GM23338 (cell line): ENCODE measurements at regions not wholly inside any gene's neighbourhood (a gene's known extent, or its start where the extent isn't known, plus 50 kb on each side); places are given as distances from the start of the nearest gene placed in this dataset.

ENCODE experiments used
- ATAC-seq: fragments of 200-7000 bp; cut with Tn5 transposase; 3 replicates; pipeline ENCODE4 v1.9.1; 2020
- DNase-seq: peaks from one replicate; pipeline ENCODE4 v3.0.0-alpha.2; 2015; ENCODE audit warnings: low spot score
- H2AFZ ChIP-seq: fragments of 200-600 bp; sonication (generic); 2 replicates; pipeline ENCODE4 v1.8.0; 2016; ENCODE audit warnings: antibody characterized with exemption, mild to moderate bottlenecking, moderate library complexity
- H3F3A ChIP-seq: fragments of 200-600 bp; sonication (generic); replicated peaks from 2 replicates; pipeline ENCODE4 v1.8.0; 2017; ENCODE audit warnings: antibody characterized with exemption, mixed run types, low read depth
- H3K27ac ChIP-seq: fragments of 200-600 bp; sonication (generic); 2 replicates; pipeline ENCODE4 v1.6.1; 2016; ENCODE audit warnings: low read depth
- H3K27me3 ChIP-seq: fragments of 200-600 bp; sonication (generic); 2 replicates; pipeline ENCODE4 v1.8.0; 2016; ENCODE audit warnings: mild to moderate bottlenecking, mixed run types, moderate library complexity; ENCODE audit not compliant: insufficient read depth
- H3K36me3 ChIP-seq: fragments of 200-600 bp; sonication (generic); 2 replicates; pipeline ENCODE4 v1.8.0; 2016; ENCODE audit warnings: mild to moderate bottlenecking; ENCODE audit not compliant: insufficient read depth
- H3K4me1 ChIP-seq: fragments of 200-600 bp; sonication (generic); 2 replicates; pipeline ENCODE4 v1.8.0; 2016; ENCODE audit warnings: mild to moderate bottlenecking, moderate library complexity; ENCODE audit not compliant: insufficient read depth
- H3K4me2 ChIP-seq: fragments of 200-600 bp; sonication (generic); 2 replicates; pipeline ENCODE4 v1.7.1; 2017; ENCODE audit warnings: mixed run types
- H3K4me3 ChIP-seq: fragments of 200-600 bp; sonication (generic); 2 replicates; pipeline ENCODE4 v1.6.1; 2016; ENCODE audit warnings: mixed run types
- H3K79me2 ChIP-seq: fragments of 200-600 bp; sonication (generic); replicated peaks from 2 replicates; pipeline ENCODE4 v1.8.0; 2017; ENCODE audit warnings: mild to moderate bottlenecking; ENCODE audit not compliant: insufficient read depth
- H3K9me2 ChIP-seq: fragments of 200-600 bp; sonication (generic); 2 replicates; pipeline ENCODE4 v1.8.0; 2017; ENCODE audit not compliant: insufficient read depth
- H4K20me1 ChIP-seq: fragments of 200-600 bp; sonication (generic); replicated peaks from 2 replicates; pipeline ENCODE4 v1.8.0; 2017; ENCODE audit warnings: mild to moderate bottlenecking; ENCODE audit not compliant: insufficient read depth
- H3K27ac Mint-ChIP-seq: 2 replicates; pipeline ENCODE4 v1.8.0; 2020; ENCODE audit warnings: inconsistent platforms, mild to moderate bottlenecking, moderate library complexity, mixed read lengths
- H3K27me3 Mint-ChIP-seq: 3 replicates; pipeline ENCODE4 v1.8.0; 2022; ENCODE audit warnings: low read depth, mild to moderate bottlenecking, moderate library complexity, mixed read lengths, inconsistent platforms; ENCODE audit not compliant: insufficient read depth, poor library complexity
- H3K36me3 Mint-ChIP-seq: 3 replicates; pipeline ENCODE4 v1.8.0; 2021; ENCODE audit warnings: low read depth, mild to moderate bottlenecking, inconsistent platforms, moderate library complexity, mixed read lengths
- H3K4me1 Mint-ChIP-seq: 3 replicates; pipeline ENCODE4 v1.8.0; 2020; ENCODE audit warnings: mild to moderate bottlenecking, inconsistent platforms, mixed read lengths
- H3K4me3 Mint-ChIP-seq: 3 replicates; pipeline ENCODE4 v1.8.0; 2021; ENCODE audit warnings: moderate library complexity, mild to moderate bottlenecking, inconsistent platforms, mixed read lengths
- H3K9me3 Mint-ChIP-seq: 3 replicates; pipeline ENCODE4 v1.8.0; 2020; ENCODE audit warnings: moderate library complexity, mild to moderate bottlenecking, inconsistent platforms, mixed read lengths
- CREB1 ChIP-seq: fragments of 250-450 bp; sonication (Bioruptor Pico); IDR thresholded peaks from 2 replicates; pipeline ENCODE4 v1.5.0; 2020; ENCODE audit warnings: low read depth, mild to moderate bottlenecking, moderate library complexity
- CTCF ChIP-seq, 2 experiments: fragments of 200-600 bp in 1 of 2; sonication (generic) in 1 of 2; conservative IDR thresholded peaks; 2 replicates each; pipeline versions ENCODE4 v1.5.1 to v1.6.1; 2016 to 2017; ENCODE audit warnings: antibody characterized with exemption in 2 of 2, low read depth in 2 of 2, mild to moderate bottlenecking in 2 of 2, moderate library complexity in 1 of 2
- EZH2 ChIP-seq: fragments of 200-600 bp; sonication (generic); IDR thresholded peaks from one replicate; pipeline ENCODE4 v1.8.0; 2017; ENCODE audit warnings: antibody characterized with exemption, mild to moderate bottlenecking, low read depth; ENCODE audit not compliant: unreplicated experiment
- EZH2phosphoT487 ChIP-seq: fragments of 200-600 bp; sonication (generic); IDR thresholded peaks from one replicate; pipeline ENCODE4 v1.8.1; 2018; ENCODE audit warnings: antibody characterized with exemption; ENCODE audit not compliant: unreplicated experiment
- JUNB ChIP-seq: IDR thresholded peaks from one replicate; pipeline ENCODE4 v1.6.1; 2016; ENCODE audit warnings: antibody characterized with exemption; ENCODE audit not compliant: unreplicated experiment
- NANOG ChIP-seq: IDR thresholded peaks from 2 replicates; pipeline ENCODE4 v1.6.1; 2016; ENCODE audit warnings: antibody characterized with exemption, borderline replicate concordance
- POLR2AphosphoS5 ChIP-seq: IDR thresholded peaks from 2 replicates; pipeline ENCODE4 v1.6.1; 2016; ENCODE audit warnings: antibody characterized with exemption, low read depth
- STAT1 ChIP-seq: IDR thresholded peaks from one replicate; pipeline ENCODE4 v1.6.1; 2016; ENCODE audit warnings: antibody characterized with exemption; ENCODE audit not compliant: unreplicated experiment
- ZNF462 ChIP-seq: fragments of 250-450 bp; sonication (Bioruptor Pico); IDR thresholded peaks from 2 replicates; pipeline ENCODE4 v1.5.0; 2020; ENCODE audit warnings: mild to moderate bottlenecking, moderate library complexity

GRCh38 chr3:68288085-68288484 is 633.7 kb upstream of the SUCLG2 start:
- H2AFZ ChIP-seq = peak overlapping the region; percentile 45; the same call in 1 of the 2 replicates
- H3K4me1 Mint-ChIP-seq = peaks cover 6% of the 10 kb centered on the region; the same call in 2 of the 3 replicates

GRCh38 chr3:68287101-68287500 is 632.7 kb upstream of the SUCLG2 start:
- H3K27ac Mint-ChIP-seq = no peak overlapping the region
- no peak overlapping the region for H3K27ac ChIP-seq
- H3K4me1 Mint-ChIP-seq = peaks cover 6% of the 10 kb centered on the region; the same call in 2 of the 3 replicates
- DNase-seq (no peak), ATAC-seq (no peak)
- H3K36me3 Mint-ChIP-seq = no peaks in the 10 kb centered on the region
- no peaks in the 10 kb centered on the region for H3F3A ChIP-seq
- H3K36me3 ChIP-seq = no peaks in the 10 kb centered on the region
- H3K79me2 ChIP-seq = no peaks in the 10 kb centered on the region
- no peaks in the 10 kb centered on the region for H3K4me1 ChIP-seq
- no peaks in the 10 kb centered on the region for H3K27me3 ChIP-seq
- no peak overlapping the region for H3K4me3 Mint-ChIP-seq
- no peak overlapping the region for H3K4me2 ChIP-seq
- H4K20me1 ChIP-seq = no peaks in the 10 kb centered on the region
- H3K9me2 ChIP-seq = no peaks in the 10 kb centered on the region
- no peaks in the 10 kb centered on the region for H3K9me3 Mint-ChIP-seq
- H2AFZ ChIP-seq = peak overlapping the region; percentile 66; the same call in 1 of the 2 replicates
- TF ChIP-seq EZH2 (no peak), NANOG (no peak), JUNB (no peak), CTCF (conservative IDR thresholded peaks at IDR 0.05; ENCODE audit: low read depth in 2 of 2) (no peak), ZNF462 (CRISPR knock-in tag) (no peak), EZH2phosphoT487 (no peak), POLR2AphosphoS5 (no peak), CREB1 (no peak), STAT1 (no peak)
- H3K4me3 ChIP-seq = no peak overlapping the region
- no peaks in the 10 kb centered on the region for H3K27me3 Mint-ChIP-seq

More at GRCh38 chr3:68288085-68288484, 633.7 kb upstream of the SUCLG2 start:
- no peaks in the 10 kb centered on the region for H3K27me3 Mint-ChIP-seq
- H3K27ac Mint-ChIP-seq = no peak overlapping the region
- Histone ChIP-seq H3K36me3 (no peaks in the 10 kb centered on the region), H3F3A (no peaks in the 10 kb centered on the region), H3K9me2 (no peaks in the 10 kb centered on the region), H3K79me2 (no peaks in the 10 kb centered on the region), H3K27me3 (no peaks in the 10 kb centered on the region), H3K27ac (no peak overlapping the region), H3K4me1 (no peaks in the 10 kb centered on the region), H3K4me2 (no peak overlapping the region), H4K20me1 (no peaks in the 10 kb centered on the region), H3K4me3 (no peak overlapping the region)
- no peaks in the 10 kb centered on the region for H3K9me3 Mint-ChIP-seq
- DNase-seq (no peak), ATAC-seq (no peak)
- no peak for TF ChIP-seq STAT1
- no peak for TF ChIP-seq CTCF (conservative IDR thresholded peaks at IDR 0.05; ENCODE audit: low read depth in 2 of 2)
- H3K36me3 Mint-ChIP-seq = no peaks in the 10 kb centered on the region
- H3K4me3 Mint-ChIP-seq = no peak overlapping the region
